ENCODE measurements at regions not wholly inside any gene's neighbourhood (a gene's known extent, or its start where the extent isn't known, plus 50 kb on each side); places are given as distances from the start of the nearest gene placed in this dataset.

GRCh38 chr9:129313331-129313955 is 135.4 kb upstream of the IER5L start:
- no peaks in the 10 kb centered on the region for H3K79me2 ChIP-seq (ENCODE audit: low read length)
- no peak overlapping the region for H3K27ac ChIP-seq (ENCODE audit: low read length)
- H2AFZ ChIP-seq (ENCODE audit: low read length), result no peak overlapping the region
- H3F3A ChIP-seq (ENCODE audit: insufficient read depth, low read length), result no peaks in the 10 kb centered on the region
- H3K9ac ChIP-seq (ENCODE audit: low read length), result no peak overlapping the region
- no peak overlapping the region for H3K4me3 ChIP-seq (ENCODE audit: low read length)
- H3K4me2 ChIP-seq (ENCODE audit: low read depth, low read length), result no peak overlapping the region
- TF ChIP-seq EZH2phosphoT487 (IDR thresholded peaks at IDR 0.05; ENCODE audit: low read length), result no peak
- no peak for TF ChIP-seq EZH2 (optimal IDR thresholded peaks at IDR 0.05; ENCODE audit: low read depth, low read length)
- no peak for TF ChIP-seq CTCF (IDR thresholded peaks at IDR 0.05; ENCODE audit: low read length)
- no peaks in the 10 kb centered on the region for H3K4me1 ChIP-seq (ENCODE audit: low read length)
- H3K27me3 ChIP-seq (replicated peaks; ENCODE audit: insufficient read depth, low read length), result no peaks in the 10 kb centered on the region
- H3K9me2 ChIP-seq (replicated peaks; ENCODE audit: insufficient read depth, low read length), result no peaks in the 10 kb centered on the region
- H4K20me1 ChIP-seq (ENCODE audit: insufficient read depth, low read length), result no peaks in the 10 kb centered on the region
- H3K9me3 ChIP-seq (replicated peaks; ENCODE audit: insufficient read depth, low read length), result no peaks in the 10 kb centered on the region
- no peak for DNase-seq
- H3K36me3 ChIP-seq (replicated peaks; ENCODE audit: insufficient read depth, low read length), result no peaks in the 10 kb centered on the region

- Histone ChIP-seq H3K79me2 (ENCODE audit: low read length) (no peaks in the 10 kb centered on the region), H3K9me2 (replicated peaks; ENCODE audit: insufficient read depth, low read length) (no peaks in the 10 kb centered on the region), H3K9ac (ENCODE audit: low read length) (no peak overlapping the region), H3K27me3 (replicated peaks; ENCODE audit: insufficient read depth, low read length) (no peaks in the 10 kb centered on the region), H3K4me2 (ENCODE audit: low read depth, low read length) (no peak overlapping the region), H3K36me3 (replicated peaks; ENCODE audit: insufficient read depth, low read length) (no peaks in the 10 kb centered on the region), H2AFZ (ENCODE audit: low read length) (no peak overlapping the region), H3F3A (ENCODE audit: insufficient read depth, low read length) (no peaks in the 10 kb centered on the region), H3K4me1 (ENCODE audit: low read length) (no peaks in the 10 kb centered on the region), H3K27ac (ENCODE audit: low read length) (no peak overlapping the region), H3K4me3 (ENCODE audit: low read length) (no peak overlapping the region), H4K20me1 (ENCODE audit: insufficient read depth, low read length) (no peaks in the 10 kb centered on the region), H3K9me3 (replicated peaks; ENCODE audit: insufficient read depth, low read length) (no peaks in the 10 kb centered on the region)
- DNase-seq, result no peak
- TF ChIP-seq EZH2 (optimal IDR thresholded peaks at IDR 0.05; ENCODE audit: low read depth, low read length), result no peak
- no peak for TF ChIP-seq CTCF (IDR thresholded peaks at IDR 0.05; ENCODE audit: low read length)
- no peak for TF ChIP-seq EZH2phosphoT487 (IDR thresholded peaks at IDR 0.05; ENCODE audit: low read length)
Measured at GRCh38 chr9:129312251-129313122, 134.4 kb upstream of the IER5L start.

GRCh38 chr9:129311643-129312042 is 133.6 kb upstream of the IER5L start:
- no peak overlapping the region for H3K4me3 ChIP-seq (ENCODE audit: low read length)
- no peak overlapping the region for H3K27ac ChIP-seq (ENCODE audit: low read length)
- no peaks in the 10 kb centered on the region for H3K9me3 ChIP-seq (replicated peaks; ENCODE audit: insufficient read depth, low read length)
- no peak overlapping the region for H2AFZ ChIP-seq (ENCODE audit: low read length)
- no peaks in the 10 kb centered on the region for H3F3A ChIP-seq (ENCODE audit: insufficient read depth, low read length)
- no peaks in the 10 kb centered on the region for H3K9me2 ChIP-seq (replicated peaks; ENCODE audit: insufficient read depth, low read length)
- H4K20me1 ChIP-seq (ENCODE audit: insufficient read depth, low read length), result no peaks in the 10 kb centered on the region
- no peak for TF ChIP-seq EZH2 (optimal IDR thresholded peaks at IDR 0.05; ENCODE audit: low read depth, low read length)
- TF ChIP-seq EZH2phosphoT487 (IDR thresholded peaks at IDR 0.05; ENCODE audit: low read length), result no peak
- no peak for TF ChIP-seq CTCF (IDR thresholded peaks at IDR 0.05; ENCODE audit: low read length)
- no peaks in the 10 kb centered on the region for H3K79me2 ChIP-seq (ENCODE audit: low read length)
- no peaks in the 10 kb centered on the region for H3K36me3 ChIP-seq (replicated peaks; ENCODE audit: insufficient read depth, low read length)
- H3K4me2 ChIP-seq (ENCODE audit: low read depth, low read length), result no peak overlapping the region
- no peak for DNase-seq
- H3K4me1 ChIP-seq (ENCODE audit: low read length), result no peaks in the 10 kb centered on the region
- H3K9ac ChIP-seq (ENCODE audit: low read length), result no peak overlapping the region
- no peaks in the 10 kb centered on the region for H3K27me3 ChIP-seq (replicated peaks; ENCODE audit: insufficient read depth, low read length)

Data from MM.1S (cell line).